Progenitor cell of endocrine pancreas (in vitro differentiated cells): ENCODE measurements at regions not wholly inside any gene's neighbourhood (a gene's known extent, or its start where the extent isn't known, plus 50 kb on each side); places are given as distances from the start of the nearest gene placed in this dataset.

Experiments used
- DNase-seq: peaks from one replicate; pipeline ENCODE4 v3.0.0; 2021; ENCODE audit warnings: low spot score; ENCODE audit not compliant: unreplicated experiment
- H3K27ac Mint-ChIP-seq: 2 replicates; pipeline ENCODE4 v1.8.0; 2021; ENCODE audit warnings: mild to moderate bottlenecking, moderate library complexity, mixed read lengths
- H3K27me3 Mint-ChIP-seq: 2 replicates; pipeline ENCODE4 v1.8.0; 2021; ENCODE audit warnings: mixed read lengths
- H3K36me3 Mint-ChIP-seq: 2 replicates; pipeline ENCODE4 v1.8.0; 2022; ENCODE audit warnings: mixed read lengths; ENCODE audit not compliant: insufficient read depth
- H3K4me1 Mint-ChIP-seq: 2 replicates; pipeline ENCODE4 v1.8.0; 2021; ENCODE audit warnings: low read depth, mixed read lengths
- H3K4me3 Mint-ChIP-seq: 2 replicates; pipeline ENCODE4 v1.8.0; 2021; ENCODE audit warnings: low read depth, mild to moderate bottlenecking, moderate library complexity, mixed read lengths
- H3K9me3 Mint-ChIP-seq: 2 replicates; pipeline ENCODE4 v1.8.0; 2021; ENCODE audit warnings: low read depth, mixed read lengths
- TF ChIP-seq, protein P1 (sequence below): fragments of 200-600 bp; sonication (generic); IDR thresholded peaks from one replicate; pipeline ENCODE4 v1.5.0; 2021; ENCODE audit warnings: antibody characterized with exemption, mild to moderate bottlenecking; ENCODE audit not compliant: unreplicated experiment

DNA sequence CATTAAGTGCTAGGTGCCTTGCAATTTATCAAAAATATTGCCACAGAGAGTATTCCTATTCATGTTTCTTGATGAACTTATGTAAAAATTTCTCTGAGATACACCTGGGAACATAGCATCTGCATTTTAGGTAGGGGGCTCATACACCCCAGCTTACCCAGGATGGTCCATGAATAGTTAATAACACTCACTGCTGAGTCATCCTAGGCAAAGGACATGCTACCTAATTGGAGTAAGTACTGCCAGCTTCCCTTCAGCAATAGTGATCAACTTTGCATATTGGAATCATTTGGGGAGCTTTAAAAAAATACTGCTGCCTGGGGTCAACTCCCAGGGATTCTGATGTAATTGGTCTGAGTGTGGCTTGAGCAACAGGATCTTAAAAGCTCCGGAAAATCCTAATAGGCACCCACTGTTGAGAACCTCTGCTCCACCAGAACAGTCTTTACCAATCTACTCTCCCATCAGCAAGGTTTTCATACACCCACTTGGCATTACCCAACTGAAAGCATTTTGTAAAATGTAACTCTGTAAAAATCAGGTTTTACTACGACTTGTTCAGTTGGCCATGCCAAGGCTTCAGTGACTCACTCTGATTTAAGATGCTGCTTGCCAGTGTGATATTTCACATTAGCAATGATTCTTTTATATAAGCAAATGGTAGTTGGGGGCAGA is 67.2 kb upstream of the FNDC3A start:
- no peak for DNase-seq
- H3K4me3 Mint-ChIP-seq = no peak overlapping the region
- H3K36me3 Mint-ChIP-seq = no peaks in the 10 kb centered on the region
- H3K9me3 Mint-ChIP-seq = peaks cover 3% of the 10 kb centered on the region
- H3K27me3 Mint-ChIP-seq = no peaks in the 10 kb centered on the region
- TF ChIP-seq, protein P1, sequence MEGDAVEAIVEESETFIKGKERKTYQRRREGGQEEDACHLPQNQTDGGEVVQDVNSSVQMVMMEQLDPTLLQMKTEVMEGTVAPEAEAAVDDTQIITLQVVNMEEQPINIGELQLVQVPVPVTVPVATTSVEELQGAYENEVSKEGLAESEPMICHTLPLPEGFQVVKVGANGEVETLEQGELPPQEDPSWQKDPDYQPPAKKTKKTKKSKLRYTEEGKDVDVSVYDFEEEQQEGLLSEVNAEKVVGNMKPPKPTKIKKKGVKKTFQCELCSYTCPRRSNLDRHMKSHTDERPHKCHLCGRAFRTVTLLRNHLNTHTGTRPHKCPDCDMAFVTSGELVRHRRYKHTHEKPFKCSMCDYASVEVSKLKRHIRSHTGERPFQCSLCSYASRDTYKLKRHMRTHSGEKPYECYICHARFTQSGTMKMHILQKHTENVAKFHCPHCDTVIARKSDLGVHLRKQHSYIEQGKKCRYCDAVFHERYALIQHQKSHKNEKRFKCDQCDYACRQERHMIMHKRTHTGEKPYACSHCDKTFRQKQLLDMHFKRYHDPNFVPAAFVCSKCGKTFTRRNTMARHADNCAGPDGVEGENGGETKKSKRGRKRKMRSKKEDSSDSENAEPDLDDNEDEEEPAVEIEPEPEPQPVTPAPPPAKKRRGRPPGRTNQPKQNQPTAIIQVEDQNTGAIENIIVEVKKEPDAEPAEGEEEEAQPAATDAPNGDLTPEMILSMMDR = no peak
- H3K27ac Mint-ChIP-seq = no peak overlapping the region
- peaks cover 26% of the 10 kb centered on the region for H3K4me1 Mint-ChIP-seq

- DNase-seq = no peak
- no peak overlapping the region for H3K27ac Mint-ChIP-seq
- H3K4me1 Mint-ChIP-seq = peaks cover 23% of the 10 kb centered on the region
- TF ChIP-seq, protein P1 = no peak
- H3K9me3 Mint-ChIP-seq = peaks cover 3% of the 10 kb centered on the region
- H3K27me3 Mint-ChIP-seq = no peaks in the 10 kb centered on the region
- no peaks in the 10 kb centered on the region for H3K36me3 Mint-ChIP-seq
- H3K4me3 Mint-ChIP-seq = no peak overlapping the region
These were observed 66.7 kb upstream of the FNDC3A start for GRCh38 chr13:48909056-48909389.

GRCh38 chr13:48910686-48911085 is 65.0 kb upstream of the FNDC3A start:
- TF ChIP-seq, protein P1 = no peak
- H3K4me1 Mint-ChIP-seq = peaks cover 18% of the 10 kb centered on the region
- DNase-seq = no peak
- H3K27ac Mint-ChIP-seq = no peak overlapping the region
- H3K4me3 Mint-ChIP-seq = no peak overlapping the region
- no peaks in the 10 kb centered on the region for H3K36me3 Mint-ChIP-seq
- H3K9me3 Mint-ChIP-seq = peaks cover 3% of the 10 kb centered on the region
- H3K27me3 Mint-ChIP-seq = no peaks in the 10 kb centered on the region

DNA sequence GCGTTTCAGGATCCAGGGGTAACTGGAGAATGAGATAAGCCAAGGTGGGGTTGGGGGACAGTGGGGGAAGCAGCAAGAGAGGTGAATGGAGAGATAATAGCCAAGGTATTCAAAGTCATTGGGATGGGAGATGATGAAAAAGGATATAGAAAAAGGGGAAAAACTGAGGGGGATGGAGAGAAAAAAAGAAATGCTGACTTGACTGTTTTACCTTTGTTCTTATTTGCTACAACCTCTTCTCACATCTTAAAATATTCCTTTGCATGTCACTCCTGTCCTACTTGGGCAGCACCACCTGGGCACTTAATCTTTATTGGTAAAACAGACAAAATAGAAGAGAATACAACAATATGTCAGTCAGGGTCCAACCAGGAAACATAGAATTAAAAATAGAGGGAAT is 56.0 kb upstream of the FNDC3A start:
- no peaks in the 10 kb centered on the region for H3K4me1 Mint-ChIP-seq
- H3K27me3 Mint-ChIP-seq = no peaks in the 10 kb centered on the region
- DNase-seq = no peak
- no peak overlapping the region for H3K4me3 Mint-ChIP-seq
- TF ChIP-seq, protein P1 = no peak
- H3K9me3 Mint-ChIP-seq = peaks cover under 1% of the 10 kb centered on the region
- H3K36me3 Mint-ChIP-seq = no peaks in the 10 kb centered on the region
- H3K27ac Mint-ChIP-seq = no peak overlapping the region

GRCh38 chr13:48920730-48921129 is 55.0 kb upstream of the FNDC3A start:
- no peak for DNase-seq
- no peaks in the 10 kb centered on the region for H3K9me3 Mint-ChIP-seq
- TF ChIP-seq, protein P1 = no peak
- H3K4me1 Mint-ChIP-seq = no peaks in the 10 kb centered on the region
- H3K27me3 Mint-ChIP-seq = no peaks in the 10 kb centered on the region
- H3K27ac Mint-ChIP-seq = no peak overlapping the region
- no peaks in the 10 kb centered on the region for H3K36me3 Mint-ChIP-seq
- H3K4me3 Mint-ChIP-seq = no peak overlapping the region
